ENCODE measurements at regions not wholly inside any gene's neighbourhood (a gene's known extent, or its start where the extent isn't known, plus 50 kb on each side); places are given as distances from the start of the nearest gene placed in this dataset.

- Histone ChIP-seq H3K27me3 (ENCODE audit: control insufficient read depth in 1 of 2, insufficient read depth in 1 of 2, low read length in 2 of 2) (no peaks in the 10 kb centered on the region), H2BK5ac (ENCODE audit: low read depth, low read length, poor library complexity, severe bottlenecking) (no peak overlapping the region), H3K4me1 (ENCODE audit: control insufficient read depth, insufficient read depth, low read depth, low read length) (peaks cover 1% of the 10 kb centered on the region), H3K4me2 (ENCODE audit: low read length, poor library complexity, severe bottlenecking) (no peak overlapping the region), H4K8ac (ENCODE audit: low read length) (no peak overlapping the region), H3K23ac (ENCODE audit: low read length in 2 of 2) (no peak overlapping the region), H4K91ac (ENCODE audit: low read length) (no peak overlapping the region), H2BK12ac (ENCODE audit: low read length in 2 of 2) (no peak overlapping the region), H3K14ac (ENCODE audit: low read length in 2 of 2) (no peak overlapping the region), H2AFZ (ENCODE audit: low read depth, low read length) (no peak overlapping the region), H3K9ac (ENCODE audit: low read length) (no peak overlapping the region), H3K79me1 (replicated peaks; ENCODE audit: low read length, poor library complexity, severe bottlenecking) (no peaks in the 10 kb centered on the region), H3K27ac (ENCODE audit: low read length, poor library complexity, severe bottlenecking) (no peak overlapping the region), H3K4me3 (ENCODE audit: insufficient read depth in 1 of 2, low read depth in 1 of 2, low read length in 2 of 2) (no peak overlapping the region), H2BK15ac (ENCODE audit: low read depth, poor library complexity, severe bottlenecking) (no peak overlapping the region), H3K9me3 (ENCODE audit: control insufficient read depth, low read length) (no peaks in the 10 kb centered on the region), H3K4ac (ENCODE audit: low read depth in 1 of 2, low read length in 2 of 2) (no peak overlapping the region), H3K18ac (ENCODE audit: low read depth in 1 of 2, low read length in 2 of 2) (no peak overlapping the region), H2AK5ac (ENCODE audit: low read length, severe bottlenecking) (no peak overlapping the region), H2BK120ac (ENCODE audit: low read depth, low read length) (no peak overlapping the region), H3K36me3 (ENCODE audit: control insufficient read depth in 1 of 2, insufficient read depth in 2 of 2, low read depth in 1 of 2, low read length in 2 of 2) (no peaks in the 10 kb centered on the region)
- no CpG with 5 or more reads among the region's 2 CpGs for WGBS
- no peak for DNase-seq
Measured at GRCh38 chr2:204331988-204332387, 213.3 kb upstream of the PARD3B start.

- no peak overlapping the region for H3K27ac ChIP-seq (ENCODE audit: low read length, poor library complexity, severe bottlenecking)
- H3K4me3 ChIP-seq (ENCODE audit: insufficient read depth in 1 of 2, low read depth in 1 of 2, low read length in 2 of 2), result no peak overlapping the region
- no peak overlapping the region for H2BK15ac ChIP-seq (ENCODE audit: low read depth, poor library complexity, severe bottlenecking)
- DNase-seq, result no peak
- H3K4ac ChIP-seq (ENCODE audit: low read depth in 1 of 2, low read length in 2 of 2), result no peak overlapping the region
- no peaks in the 10 kb centered on the region for H3K27me3 ChIP-seq (ENCODE audit: control insufficient read depth in 1 of 2, insufficient read depth in 1 of 2, low read length in 2 of 2)
- H3K9ac ChIP-seq (ENCODE audit: low read length), result no peak overlapping the region
- H3K79me1 ChIP-seq (replicated peaks; ENCODE audit: low read length, poor library complexity, severe bottlenecking), result no peaks in the 10 kb centered on the region
- H3K18ac ChIP-seq (ENCODE audit: low read depth in 1 of 2, low read length in 2 of 2), result no peak overlapping the region
- no peak overlapping the region for H3K4me2 ChIP-seq (ENCODE audit: low read length, poor library complexity, severe bottlenecking)
- no peak overlapping the region for H4K91ac ChIP-seq (ENCODE audit: low read length)
- WGBS, result no CpG with 5 or more reads among the region's 3 CpGs
- H3K23ac ChIP-seq (ENCODE audit: low read length in 2 of 2), result no peak overlapping the region
- H2AFZ ChIP-seq (ENCODE audit: low read depth, low read length), result no peak overlapping the region
- no peaks in the 10 kb centered on the region for H3K36me3 ChIP-seq (ENCODE audit: control insufficient read depth in 1 of 2, insufficient read depth in 2 of 2, low read depth in 1 of 2, low read length in 2 of 2)
- peaks cover 1% of the 10 kb centered on the region for H3K4me1 ChIP-seq (ENCODE audit: control insufficient read depth, insufficient read depth, low read depth, low read length)
- H2AK5ac ChIP-seq (ENCODE audit: low read length, severe bottlenecking), result no peak overlapping the region
- H4K8ac ChIP-seq (ENCODE audit: low read length), result no peak overlapping the region
- H3K9me3 ChIP-seq (ENCODE audit: control insufficient read depth, low read length), result no peaks in the 10 kb centered on the region
- no peak overlapping the region for H3K14ac ChIP-seq (ENCODE audit: low read length in 2 of 2)
- H2BK120ac ChIP-seq (ENCODE audit: low read depth, low read length), result no peak overlapping the region
- no peak overlapping the region for H2BK12ac ChIP-seq (ENCODE audit: low read length in 2 of 2)
- no peak overlapping the region for H2BK5ac ChIP-seq (ENCODE audit: low read depth, low read length, poor library complexity, severe bottlenecking)
Measured at GRCh38 chr2:204332706-204333105, 212.6 kb upstream of the PARD3B start.

DNA sequence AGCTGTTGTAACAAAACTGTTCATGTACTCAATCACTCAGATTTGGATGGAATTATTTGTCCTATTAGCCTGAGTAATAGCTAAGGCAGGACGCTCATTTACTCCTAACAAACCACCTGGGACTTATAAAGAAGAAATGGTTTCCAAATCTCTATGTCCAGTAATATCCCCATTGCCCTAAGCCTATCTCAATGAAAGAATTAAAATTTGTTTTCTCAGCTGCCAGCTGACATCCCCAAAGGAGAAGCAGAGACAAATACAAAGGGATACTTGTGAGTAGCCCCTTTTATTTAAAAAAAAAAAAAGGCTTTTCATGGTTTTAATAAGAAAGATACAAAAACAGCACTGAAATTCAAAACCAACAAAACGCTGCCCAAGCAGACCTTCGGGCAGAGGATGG lies 211.4 kb upstream of the PARD3B start:
- 100% methylated on average over 3 of the region's 3 CpGs for WGBS

DNA sequence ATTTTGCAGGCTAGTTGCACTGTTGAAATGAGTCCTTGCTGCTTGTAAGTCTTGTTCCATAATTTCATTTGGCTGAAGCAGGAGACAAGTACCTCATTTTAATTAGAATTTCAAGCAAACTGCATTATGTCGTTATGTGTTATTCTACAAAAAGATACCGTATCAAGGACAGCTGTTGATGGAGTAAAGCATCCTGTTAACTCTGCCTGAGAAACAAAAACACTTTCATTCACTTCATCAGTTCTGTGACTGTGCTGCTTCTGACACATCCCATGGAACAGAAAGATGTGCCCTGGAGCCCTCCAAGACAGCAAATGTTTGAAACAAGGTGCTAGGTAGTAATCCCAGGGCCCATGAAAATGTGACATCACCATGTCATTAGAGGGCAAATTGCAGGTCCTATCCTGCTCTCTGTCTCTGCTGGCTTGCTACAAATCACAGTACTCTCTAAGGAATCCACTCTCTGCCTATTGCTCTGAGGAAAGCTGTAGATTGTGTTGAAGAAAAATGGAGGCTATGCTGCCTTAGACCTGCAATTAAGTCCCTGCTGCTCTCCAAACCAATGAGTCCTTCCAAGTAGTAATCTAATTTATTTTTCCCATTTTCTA lies 209.7 kb upstream of the PARD3B start:
- no peak overlapping the region for H2BK120ac ChIP-seq (ENCODE audit: low read depth, low read length)
- H4K8ac ChIP-seq (ENCODE audit: low read length), result no peak overlapping the region
- H2BK15ac ChIP-seq (ENCODE audit: low read depth, poor library complexity, severe bottlenecking), result no peak overlapping the region
- no peak overlapping the region for H2AFZ ChIP-seq (ENCODE audit: low read depth, low read length)
- no peak overlapping the region for H2BK12ac ChIP-seq (ENCODE audit: low read length in 2 of 2)
- H2AK5ac ChIP-seq (ENCODE audit: low read length, severe bottlenecking), result no peak overlapping the region
- H3K18ac ChIP-seq (ENCODE audit: low read depth in 1 of 2, low read length in 2 of 2), result no peak overlapping the region
- DNase-seq, result no peak
- H3K4me3 ChIP-seq (ENCODE audit: insufficient read depth in 1 of 2, low read depth in 1 of 2, low read length in 2 of 2), result no peak overlapping the region
- H3K27ac ChIP-seq (ENCODE audit: low read length, poor library complexity, severe bottlenecking), result no peak overlapping the region
- 91% methylated on average over 2 of the region's 2 CpGs for WGBS
- no peak overlapping the region for H3K4me2 ChIP-seq (ENCODE audit: low read length, poor library complexity, severe bottlenecking)
- no peaks in the 10 kb centered on the region for H3K36me3 ChIP-seq (ENCODE audit: control insufficient read depth in 1 of 2, insufficient read depth in 2 of 2, low read depth in 1 of 2, low read length in 2 of 2)
- H4K91ac ChIP-seq (ENCODE audit: low read length), result no peak overlapping the region
- H3K9ac ChIP-seq (ENCODE audit: low read length), result no peak overlapping the region
- no peaks in the 10 kb centered on the region for H3K27me3 ChIP-seq (ENCODE audit: control insufficient read depth in 1 of 2, insufficient read depth in 1 of 2, low read length in 2 of 2)
- no peak overlapping the region for H2BK5ac ChIP-seq (ENCODE audit: low read depth, low read length, poor library complexity, severe bottlenecking)
- no peaks in the 10 kb centered on the region for H3K9me3 ChIP-seq (ENCODE audit: control insufficient read depth, low read length)
- no peak overlapping the region for H3K4ac ChIP-seq (ENCODE audit: low read depth in 1 of 2, low read length in 2 of 2)
- no peaks in the 10 kb centered on the region for H3K79me1 ChIP-seq (replicated peaks; ENCODE audit: low read length, poor library complexity, severe bottlenecking)
- peaks cover 1% of the 10 kb centered on the region for H3K4me1 ChIP-seq (ENCODE audit: control insufficient read depth, insufficient read depth, low read depth, low read length)
- no peak overlapping the region for H3K23ac ChIP-seq (ENCODE audit: low read length in 2 of 2)
- no peak overlapping the region for H3K14ac ChIP-seq (ENCODE audit: low read length in 2 of 2)

More for the DNA sequence above, 211.4 kb upstream of the PARD3B start:
- Histone ChIP-seq H3K4me2 (ENCODE audit: low read length, poor library complexity, severe bottlenecking) (no peak overlapping the region), H2BK120ac (ENCODE audit: low read depth, low read length) (no peak overlapping the region), H3K4me1 (ENCODE audit: control insufficient read depth, insufficient read depth, low read depth, low read length) (peaks cover 1% of the 10 kb centered on the region), H2AK5ac (ENCODE audit: low read length, severe bottlenecking) (peak overlapping the region; percentile 86), H3K27me3 (ENCODE audit: control insufficient read depth in 1 of 2, insufficient read depth in 1 of 2, low read length in 2 of 2) (no peaks in the 10 kb centered on the region), H2BK15ac (ENCODE audit: low read depth, poor library complexity, severe bottlenecking) (no peak overlapping the region), H3K9me3 (ENCODE audit: control insufficient read depth, low read length) (no peaks in the 10 kb centered on the region), H3K4ac (ENCODE audit: low read depth in 1 of 2, low read length in 2 of 2) (no peak overlapping the region), H3K36me3 (ENCODE audit: control insufficient read depth in 1 of 2, insufficient read depth in 2 of 2, low read depth in 1 of 2, low read length in 2 of 2) (no peaks in the 10 kb centered on the region), H3K23ac (ENCODE audit: low read length in 2 of 2) (no peak overlapping the region), H4K8ac (ENCODE audit: low read length) (no peak overlapping the region), H3K18ac (ENCODE audit: low read depth in 1 of 2, low read length in 2 of 2) (no peak overlapping the region), H2BK12ac (ENCODE audit: low read length in 2 of 2) (no peak overlapping the region), H3K14ac (ENCODE audit: low read length in 2 of 2) (no peak overlapping the region), H3K9ac (ENCODE audit: low read length) (no peak overlapping the region), H2BK5ac (ENCODE audit: low read depth, low read length, poor library complexity, severe bottlenecking) (no peak overlapping the region), H3K79me1 (replicated peaks; ENCODE audit: low read length, poor library complexity, severe bottlenecking) (no peaks in the 10 kb centered on the region), H4K91ac (ENCODE audit: low read length) (no peak overlapping the region), H2AFZ (ENCODE audit: low read depth, low read length) (no peak overlapping the region), H3K4me3 (ENCODE audit: insufficient read depth in 1 of 2, low read depth in 1 of 2, low read length in 2 of 2) (no peak overlapping the region), H3K27ac (ENCODE audit: low read length, poor library complexity, severe bottlenecking) (no peak overlapping the region)
- DNase-seq, result no peak

All from mesenchymal stem cell (in vitro differentiated cells and primary cell).